ENCODE measurements at regions not wholly inside any gene's neighbourhood (a gene's known extent, or its start where the extent isn't known, plus 50 kb on each side); places are given as distances from the start of the nearest gene placed in this dataset.

- 79 to 80% methylated on average over 5 to 6 of the region's 6 CpGs for WGBS, 2 donors (ENCODE audit: low coverage in 1 of 2)
- intact Hi-C loops (cut with DNase I; ENCODE audit: low total_unique reads) = no loop called here
- H3K4me1 ChIP-seq = no peaks in the 10 kb centered on the region
- H3K9me3 ChIP-seq = no peaks in the 10 kb centered on the region
- TF ChIP-seq CTCF (IDR thresholded peaks at IDR 0.05) (no peak), POLR2A (IDR thresholded peaks at IDR 0.05) (no peak), EP300 (IDR thresholded peaks at IDR 0.05; ENCODE audit: low read depth) (no peak), POLR2AphosphoS5 (IDR thresholded peaks at IDR 0.05) (no peak)
- DNase-seq = no peak
- in situ Hi-C loops (cut with MboI; ENCODE audit: low pct_ligation_motif_present in 1 of 4, low pct_unique_long_range_greater_than_20kb in 1 of 4, low sequenced_read_pairs in 3 of 4) = no loop called here
- H3K27me3 ChIP-seq = no peaks in the 10 kb centered on the region
- H3K27ac ChIP-seq = no peak overlapping the region
- no peaks in the 10 kb centered on the region for H3K36me3 ChIP-seq
- H3K4me3 ChIP-seq = no peak overlapping the region
These were observed 289.6 kb downstream of the PPP1R3A start for GRCh38 chr7:113628948-113629847.

GRCh38 chr7:113625494-113626102 lies 293.2 kb downstream of the PPP1R3A start:
- intact Hi-C loops (cut with DNase I; ENCODE audit: low total_unique reads) (no loop called here), in situ Hi-C loops (cut with MboI; ENCODE audit: low pct_ligation_motif_present in 1 of 4, low pct_unique_long_range_greater_than_20kb in 1 of 4, low sequenced_read_pairs in 3 of 4) (no loop called here)
- H3K27me3 ChIP-seq = no peaks in the 10 kb centered on the region
- no peaks in the 10 kb centered on the region for H3K4me1 ChIP-seq
- H3K9me3 ChIP-seq = no peaks in the 10 kb centered on the region
- H3K27ac ChIP-seq = no peak overlapping the region
- TF ChIP-seq EP300 (IDR thresholded peaks at IDR 0.05; ENCODE audit: low read depth) (no peak), POLR2AphosphoS5 (IDR thresholded peaks at IDR 0.05) (no peak), CTCF (IDR thresholded peaks at IDR 0.05) (no peak), POLR2A (IDR thresholded peaks at IDR 0.05) (no peak)
- no peak overlapping the region for H3K4me3 ChIP-seq
- DNase-seq = no peak
- H3K36me3 ChIP-seq = no peaks in the 10 kb centered on the region

DNA sequence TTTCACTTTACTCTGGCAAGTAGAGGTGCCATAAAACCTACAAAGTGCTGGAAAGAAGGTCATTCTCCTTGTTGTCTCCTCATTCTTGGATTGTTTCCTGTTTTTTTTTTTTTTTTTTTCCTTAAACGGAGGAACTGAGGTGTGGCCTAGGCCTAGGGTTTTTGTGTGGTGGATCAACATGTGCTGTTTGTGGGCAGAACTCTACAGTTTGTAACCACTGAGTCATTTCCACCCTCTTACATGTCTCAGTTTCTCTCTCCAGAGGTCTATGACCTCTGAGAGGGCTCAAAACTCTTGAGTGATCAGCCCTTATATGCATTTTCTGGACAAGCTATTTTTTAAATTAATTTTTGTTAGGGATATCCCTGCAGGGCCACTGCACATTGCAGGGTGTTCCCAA lies 296.0 kb downstream of the PPP1R3A start:
- WGBS, 2 donors (ENCODE audit: low coverage in 1 of 2) = 50% methylated on average over 1 of the region's 1 CpG; no CpG with 5 or more reads in 1 of the 2 donors
- in situ Hi-C loops (cut with MboI; ENCODE audit: low pct_ligation_motif_present in 1 of 4, low pct_unique_long_range_greater_than_20kb in 1 of 4, low sequenced_read_pairs in 3 of 4) = no loop called here

More for the DNA sequence above, 296.0 kb downstream of the PPP1R3A start:
- no peak overlapping the region for H3K4me3 ChIP-seq
- no peaks in the 10 kb centered on the region for H3K27me3 ChIP-seq
- peaks cover 0 to 10% of the 10 kb centered on the region in 2 donors for H3K9me3 ChIP-seq
- no peaks in the 10 kb centered on the region for H3K4me1 ChIP-seq
- no peaks in the 10 kb centered on the region for H3K36me3 ChIP-seq
- no peak for TF ChIP-seq CTCF (IDR thresholded peaks at IDR 0.05)
- no peak for TF ChIP-seq POLR2A (IDR thresholded peaks at IDR 0.05)
- TF ChIP-seq POLR2AphosphoS5 (IDR thresholded peaks at IDR 0.05) = no peak
- no peak for TF ChIP-seq EP300 (IDR thresholded peaks at IDR 0.05; ENCODE audit: low read depth)
- intact Hi-C loops (cut with DNase I; ENCODE audit: low total_unique reads) = no loop called here
- DNase-seq = no peak
- H3K27ac ChIP-seq = no peak overlapping the region

Data from transverse colon (tissue), 4 donors.